Stomach (tissue), 4 donors: ENCODE measurements at regions not wholly inside any gene's neighbourhood (a gene's known extent, or its start where the extent isn't known, plus 50 kb on each side); places are given as distances from the start of the nearest gene placed in this dataset.

Experiments
- POLR2A ChIP-seq, 4 donors: fragments of 450-650 bp; IDR thresholded peaks; one replicate each; pipeline ENCODE4 v1.6.1; 2016; ENCODE audit warnings: antibody characterized with exemption in 4 of 4, control low read depth in 2 of 4, mild to moderate bottlenecking in 1 of 4, moderate library complexity in 1 of 4
- TF ChIP-seq, protein P1 (sequence below), 7 experiments: fragments of 450-650 bp in 4 of 7; fragments of 200-600 bp in 3 of 7; sonication (generic) in 3 of 7; IDR thresholded peaks; one replicate each; pipeline ENCODE4 v1.5.1; 2016 to 2019; ENCODE audit warnings: antibody characterized with exemption in 7 of 7, control low read depth in 2 of 7, mild to moderate bottlenecking in 1 of 7

DNA sequence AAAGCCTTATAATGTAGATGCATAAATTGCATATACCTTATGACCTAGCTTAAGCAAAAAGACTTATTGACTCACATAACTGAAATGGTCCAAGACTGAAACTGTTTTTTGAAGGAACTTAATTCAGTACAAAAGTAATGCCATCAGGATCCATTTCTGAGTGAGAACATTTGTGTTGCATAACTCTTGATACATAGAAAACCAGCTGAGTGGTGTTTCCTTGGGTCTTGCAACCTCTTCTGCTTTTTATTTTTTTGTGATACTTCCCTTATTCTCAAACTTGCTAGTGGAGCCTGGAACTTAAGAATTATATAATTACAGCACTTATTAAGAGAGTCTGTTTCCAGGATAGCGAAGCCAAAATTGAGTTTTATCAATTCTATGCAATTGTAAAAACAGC is 272.0 kb downstream of the MAN2A1 start:
- TF ChIP-seq, protein P1, sequence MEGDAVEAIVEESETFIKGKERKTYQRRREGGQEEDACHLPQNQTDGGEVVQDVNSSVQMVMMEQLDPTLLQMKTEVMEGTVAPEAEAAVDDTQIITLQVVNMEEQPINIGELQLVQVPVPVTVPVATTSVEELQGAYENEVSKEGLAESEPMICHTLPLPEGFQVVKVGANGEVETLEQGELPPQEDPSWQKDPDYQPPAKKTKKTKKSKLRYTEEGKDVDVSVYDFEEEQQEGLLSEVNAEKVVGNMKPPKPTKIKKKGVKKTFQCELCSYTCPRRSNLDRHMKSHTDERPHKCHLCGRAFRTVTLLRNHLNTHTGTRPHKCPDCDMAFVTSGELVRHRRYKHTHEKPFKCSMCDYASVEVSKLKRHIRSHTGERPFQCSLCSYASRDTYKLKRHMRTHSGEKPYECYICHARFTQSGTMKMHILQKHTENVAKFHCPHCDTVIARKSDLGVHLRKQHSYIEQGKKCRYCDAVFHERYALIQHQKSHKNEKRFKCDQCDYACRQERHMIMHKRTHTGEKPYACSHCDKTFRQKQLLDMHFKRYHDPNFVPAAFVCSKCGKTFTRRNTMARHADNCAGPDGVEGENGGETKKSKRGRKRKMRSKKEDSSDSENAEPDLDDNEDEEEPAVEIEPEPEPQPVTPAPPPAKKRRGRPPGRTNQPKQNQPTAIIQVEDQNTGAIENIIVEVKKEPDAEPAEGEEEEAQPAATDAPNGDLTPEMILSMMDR (IDR thresholded peaks at IDR 0.05) = no peak
- no peak for TF ChIP-seq POLR2A (IDR thresholded peaks at IDR 0.05)
